GM21515 (cell line): ENCODE measurements at regions not wholly inside any gene's neighbourhood (a gene's known extent, or its start where the extent isn't known, plus 50 kb on each side); places are given as distances from the start of the nearest gene placed in this dataset.

ENCODE experiments used
- ATAC-seq: cut with Tn5 transposase; IDR thresholded peaks from one replicate; pipeline ENCODE4 v1.9.1; 2021; ENCODE audit not compliant: unreplicated experiment

- no peak for ATAC-seq
Measured at GRCh38 chr22:49721211-49721763, 106.4 kb downstream of the BRD1 start.

- ATAC-seq = no peak
Measured at GRCh38 chr22:49720279-49720959, 107.3 kb downstream of the BRD1 start.

GRCh38 chr22:49719046-49719445 is 108.6 kb downstream of the BRD1 start:
- ATAC-seq = no peak

- no peak for ATAC-seq
Measured at GRCh38 chr22:49718396-49718795, 109.3 kb downstream of the BRD1 start.

- ATAC-seq = no peak
Measured at GRCh38 chr22:49717322-49717919, 110.3 kb downstream of the BRD1 start.

GRCh38 chr22:49716441-49716840 is 111.2 kb downstream of the BRD1 start:
- no peak for ATAC-seq

GRCh38 chr22:49715450-49715849 is 112.2 kb downstream of the BRD1 start:
- no peak for ATAC-seq

GRCh38 chr22:49713003-49713402 is 114.7 kb downstream of the BRD1 start:
- no peak for ATAC-seq

- ATAC-seq = no peak
Measured at GRCh38 chr22:49712195-49712791, 115.4 kb downstream of the BRD1 start.

- no peak for ATAC-seq
Measured at GRCh38 chr22:49710746-49711145, 116.9 kb downstream of the BRD1 start.

- ATAC-seq = no peak
Measured at GRCh38 chr22:49709464-49709863, 118.2 kb downstream of the BRD1 start.

GRCh38 chr22:49705972-49706352 is 121.7 kb downstream of the BRD1 start:
- ATAC-seq = no peak

GRCh38 chr22:49705216-49705971 is 122.3 kb downstream of the BRD1 start:
- no peak for ATAC-seq

GRCh38 chr22:49704345-49705215 is 123.1 kb downstream of the BRD1 start:
- ATAC-seq = no peak

GRCh38 chr22:49703990-49704344 is 123.7 kb downstream of the BRD1 start:
- ATAC-seq = no peak

- no peak for ATAC-seq
Measured at GRCh38 chr22:49703505-49703904, 124.2 kb downstream of the BRD1 start.

- no peak for ATAC-seq
Measured at GRCh38 chr22:49702068-49702397, 125.6 kb downstream of the BRD1 start.

- no peak for ATAC-seq
Measured at GRCh38 chr22:49701380-49702067, 126.1 kb downstream of the BRD1 start.

- no peak for ATAC-seq
Measured at GRCh38 chr22:49699928-49700498, 127.7 kb downstream of the BRD1 start.

GRCh38 chr22:49699476-49699875 is 128.2 kb downstream of the BRD1 start:
- no peak for ATAC-seq
